PC-3 (cell line): ENCODE measurements at regions not wholly inside any gene's neighbourhood (a gene's known extent, or its start where the extent isn't known, plus 50 kb on each side); places are given as distances from the start of the nearest gene placed in this dataset.

ENCODE experiments used
- ATAC-seq: fragments of 200-7000 bp; cut with Tn5 transposase; 2 replicates; pipeline ENCODE4 v1.9.1; 2020; ENCODE audit warnings: mild to moderate bottlenecking, moderate library complexity
- BruUV-seq: library from RNA; stranded (reverse); fragments of 400-500 nt; replicated peaks from 2 replicates; lab custom pipeline; 2021; lab: Mats Ljungman, UMichigan
- CTCF ChIA-PET: fragments of 300-600 bp; sonication (Branson Sonifier 250); formaldehyde crosslinking; loops from one replicate; lab custom pipeline; 2022; ENCODE audit warnings: antibody characterized with exemption; lab: Charles Lee
- POLR2A ChIA-PET: fragments of 300-600 bp; sonication (Branson Sonifier 250); formaldehyde crosslinking; loops from one replicate; lab custom pipeline; 2022; ENCODE audit warnings: antibody characterized with exemption; ENCODE audit not compliant: unreplicated experiment; lab: Charles Lee
- DNase-seq: peaks from one replicate; pipeline ENCODE4 v3.0.0-alpha.2; 2015
- H2AFZ ChIP-seq: fragments of 300-600 bp; sonication (generic); 2 replicates; pipeline ENCODE4 v1.6.0; 2016; ENCODE audit warnings: antibody characterized with exemption, low read length
- H3F3A ChIP-seq: fragments of 300-600 bp; sonication (generic); one replicate; pipeline ENCODE4 v1.6.0; 2017; ENCODE audit warnings: antibody characterized with exemption, low read length, control low read depth, mild to moderate bottlenecking; ENCODE audit not compliant: unreplicated experiment
- H3K27ac ChIP-seq: fragments of 300-600 bp; sonication (generic); 2 replicates; pipeline ENCODE4 v1.5.1; 2016; ENCODE audit warnings: mild to moderate bottlenecking, low read length
- H3K27me3 ChIP-seq: fragments of 300-600 bp; sonication (generic); 2 replicates; pipeline ENCODE4 v1.6.1; 2016; ENCODE audit warnings: low read length, mixed read lengths
- H3K36me3 ChIP-seq: fragments of 300-600 bp; sonication (generic); 2 replicates; pipeline ENCODE4 v1.6.1; 2016; ENCODE audit warnings: low read depth, mixed run types, low read length, mixed read lengths
- H3K4me1 ChIP-seq: fragments of 300-600 bp; sonication (generic); 2 replicates; pipeline ENCODE4 v1.5.1; 2016; ENCODE audit warnings: low read length; ENCODE audit not compliant: insufficient read depth
- H3K4me2 ChIP-seq: fragments of 300-600 bp; sonication (generic); 2 replicates; pipeline ENCODE4 v1.6.0; 2016; ENCODE audit warnings: low read length
- H3K4me3 ChIP-seq: fragments of 300-600 bp; sonication (generic); 2 replicates; pipeline ENCODE4 v1.5.1; 2016; ENCODE audit warnings: mild to moderate bottlenecking, low read length, mixed read lengths
- H3K79me2 ChIP-seq: fragments of 300-600 bp; sonication (generic); 2 replicates; pipeline ENCODE4 v1.6.1; 2017; ENCODE audit warnings: low read length, mixed read lengths
- H3K9ac ChIP-seq: fragments of 300-600 bp; sonication (generic); 2 replicates; pipeline ENCODE4 v1.6.0; 2016; ENCODE audit warnings: mild to moderate bottlenecking, low read length
- H3K9me2 ChIP-seq: fragments of 300-600 bp; sonication (generic); replicated peaks from 2 replicates; pipeline ENCODE4 v1.6.1; 2016; ENCODE audit warnings: mixed run types, low read length, mixed read lengths
- H3K9me3 ChIP-seq: fragments of 300-600 bp; sonication (generic); 2 replicates; pipeline ENCODE4 v1.6.1; 2016; ENCODE audit warnings: low read length, mixed read lengths
- H4K20me1 ChIP-seq: fragments of 300-600 bp; sonication (generic); 2 replicates; pipeline ENCODE4 v1.6.1; 2016; ENCODE audit warnings: low read length, mixed read lengths
- EZH2 ChIP-seq: fragments of 300-600 bp; sonication (generic); IDR thresholded peaks from one replicate; pipeline ENCODE4 v1.6.1; 2017; ENCODE audit warnings: antibody characterized with exemption, mild to moderate bottlenecking, low read length; ENCODE audit not compliant: unreplicated experiment
- EZH2phosphoT487 ChIP-seq: fragments of 300-600 bp; sonication (generic); IDR thresholded peaks from 2 replicates; pipeline ENCODE4 v1.6.1; 2018; ENCODE audit warnings: mild to moderate bottlenecking, antibody characterized with exemption, low read length, borderline replicate concordance
- intact Hi-C: fragments of 100-400 bp; cut with micrococcal nuclease; formaldehyde crosslinking; loops from 2 replicates; pipeline ENCODE4 v1.9.0; 2023
- TF ChIP-seq, protein P1 (sequence below): fragments of 300-600 bp; sonication (generic); conservative IDR thresholded peaks from 2 replicates; pipeline ENCODE4 v1.5.1; 2017; ENCODE audit warnings: antibody characterized with exemption, low read depth, mild to moderate bottlenecking, low read length

GRCh38 chr3:182609575-182610156 lies 183.6 kb upstream of the ATP11B start:
- ChIA-PET CTCF (no interaction called here), POLR2A (no interaction called here)
- intact Hi-C loops, result loop anchor here (10.0 kb wide), 1 partner anchor 285 kb away; no protein-coding TSS in a partner anchor
- Histone ChIP-seq H3F3A (peaks cover 8% of the 10 kb centered on the region), H3K36me3 (no peaks in the 10 kb centered on the region), H3K4me2 (peak overlapping the region; percentile 68), H3K4me1 (peaks cover 38% of the 10 kb centered on the region), H3K27ac (peak overlapping the region; percentile 57), H3K27me3 (no peaks in the 10 kb centered on the region), H3K9me3 (no peaks in the 10 kb centered on the region), H4K20me1 (no peaks in the 10 kb centered on the region), H3K4me3 (peak overlapping the region; percentile 20; the same call in 1 of the 2 replicates), H3K79me2 (no peaks in the 10 kb centered on the region), H3K9me2 (no peaks in the 10 kb centered on the region), H2AFZ (peak overlapping the region; percentile 54), H3K9ac (no peak overlapping the region)
- TF ChIP-seq, protein P1, sequence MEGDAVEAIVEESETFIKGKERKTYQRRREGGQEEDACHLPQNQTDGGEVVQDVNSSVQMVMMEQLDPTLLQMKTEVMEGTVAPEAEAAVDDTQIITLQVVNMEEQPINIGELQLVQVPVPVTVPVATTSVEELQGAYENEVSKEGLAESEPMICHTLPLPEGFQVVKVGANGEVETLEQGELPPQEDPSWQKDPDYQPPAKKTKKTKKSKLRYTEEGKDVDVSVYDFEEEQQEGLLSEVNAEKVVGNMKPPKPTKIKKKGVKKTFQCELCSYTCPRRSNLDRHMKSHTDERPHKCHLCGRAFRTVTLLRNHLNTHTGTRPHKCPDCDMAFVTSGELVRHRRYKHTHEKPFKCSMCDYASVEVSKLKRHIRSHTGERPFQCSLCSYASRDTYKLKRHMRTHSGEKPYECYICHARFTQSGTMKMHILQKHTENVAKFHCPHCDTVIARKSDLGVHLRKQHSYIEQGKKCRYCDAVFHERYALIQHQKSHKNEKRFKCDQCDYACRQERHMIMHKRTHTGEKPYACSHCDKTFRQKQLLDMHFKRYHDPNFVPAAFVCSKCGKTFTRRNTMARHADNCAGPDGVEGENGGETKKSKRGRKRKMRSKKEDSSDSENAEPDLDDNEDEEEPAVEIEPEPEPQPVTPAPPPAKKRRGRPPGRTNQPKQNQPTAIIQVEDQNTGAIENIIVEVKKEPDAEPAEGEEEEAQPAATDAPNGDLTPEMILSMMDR, result no peak
- TF ChIP-seq EZH2, result no peak
- no peak for TF ChIP-seq EZH2phosphoT487
- peak; percentile 91 for ATAC-seq
- BruUV-seq, result no TSS peak
- peak; percentile 95 for DNase-seq

DNA sequence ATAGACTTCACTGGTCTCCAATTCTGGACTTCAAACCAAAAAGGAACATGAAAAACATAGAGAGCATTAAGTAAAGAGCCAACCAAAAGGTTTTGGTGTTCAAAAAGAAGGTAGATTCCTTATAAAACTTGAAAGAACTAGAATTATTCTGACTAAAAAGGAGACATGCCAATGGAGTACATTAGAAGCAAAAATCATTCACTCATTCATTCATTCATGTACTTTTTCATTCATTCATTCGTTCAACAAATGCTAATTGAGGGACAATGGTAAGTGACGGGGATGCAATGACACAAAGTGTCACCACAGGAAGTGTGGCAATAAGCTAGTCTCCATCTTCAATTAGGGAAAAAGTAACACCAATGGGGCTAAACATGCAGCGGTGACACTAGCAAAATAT lies 181.0 kb upstream of the ATP11B start:
- no peak overlapping the region for H3K9ac ChIP-seq
- H3K79me2 ChIP-seq, result no peaks in the 10 kb centered on the region
- no peaks in the 10 kb centered on the region for H3K36me3 ChIP-seq
- POLR2A ChIA-PET, result no interaction called here
- no TSS peak for BruUV-seq
- no peaks in the 10 kb centered on the region for H3K27me3 ChIP-seq
- H3K9me2 ChIP-seq, result no peaks in the 10 kb centered on the region
- no peak for DNase-seq
- peaks cover 33% of the 10 kb centered on the region for H3K4me1 ChIP-seq
- H3K9me3 ChIP-seq, result no peaks in the 10 kb centered on the region
- H2AFZ ChIP-seq, result no peak overlapping the region
- H4K20me1 ChIP-seq, result no peaks in the 10 kb centered on the region
- TF ChIP-seq, protein P1, result no peak
- TF ChIP-seq EZH2 (no peak), EZH2phosphoT487 (no peak)
- intact Hi-C loops, result loop anchor here (10.0 kb wide), 1 partner anchor 288 kb away; no protein-coding TSS in a partner anchor
- CTCF ChIA-PET, result no interaction called here
- no peak for ATAC-seq
- H3K27ac ChIP-seq, result no peak overlapping the region
- H3K4me2 ChIP-seq, result no peak overlapping the region
- H3K4me3 ChIP-seq, result no peak overlapping the region
- H3F3A ChIP-seq, result peaks cover 8% of the 10 kb centered on the region

GRCh38 chr3:182617500-182617899 lies 175.8 kb upstream of the ATP11B start:
- ATAC-seq (peak; percentile 32; the same call in 1 of the 2 replicates), DNase-seq (peak; percentile 85)
- no TSS peak for BruUV-seq
- Histone ChIP-seq H3K4me3 (no peak overlapping the region), H3K79me2 (no peaks in the 10 kb centered on the region), H3K4me2 (peak overlapping the region; percentile 50), H4K20me1 (no peaks in the 10 kb centered on the region), H3K27ac (peak overlapping the region; percentile 47), H3F3A (no peaks in the 10 kb centered on the region), H3K9me2 (no peaks in the 10 kb centered on the region), H3K9me3 (no peaks in the 10 kb centered on the region), H3K9ac (no peak overlapping the region), H3K36me3 (no peaks in the 10 kb centered on the region), H3K4me1 (peaks cover 27% of the 10 kb centered on the region), H2AFZ (peak overlapping the region; percentile 27; the same call in 1 of the 2 replicates), H3K27me3 (no peaks in the 10 kb centered on the region)
- TF ChIP-seq, protein P1, result no peak
- TF ChIP-seq EZH2 (no peak), EZH2phosphoT487 (no peak)
- CTCF ChIA-PET, result interaction anchor here (0.6 to 0.7 kb wide), 2 partner anchors 798 to 915 kb away, joined by 10 to 11 read pairs; no protein-coding TSS in a partner anchor
- POLR2A ChIA-PET, result no interaction called here
- intact Hi-C loops, result loop anchor here (5.0 to 10.0 kb wide), 2 partner anchors 293 to 1405 kb away; no protein-coding TSS in a partner anchor
